Brain microvascular endothelial cell (primary cell): ENCODE measurements at regions not wholly inside any gene's neighbourhood (a gene's known extent, or its start where the extent isn't known, plus 50 kb on each side); places are given as distances from the start of the nearest gene placed in this dataset.

ENCODE experiments used
- DNase-seq: peaks from one replicate; pipeline ENCODE4 v3.0.0-alpha.2; 2020
- H3K27ac ChIP-seq: fragments of 250-450 bp; sonication (Bioruptor Pico); 2 replicates; pipeline ENCODE4 v1.5.1; 2020; ENCODE audit warnings: mild to moderate bottlenecking, moderate library complexity
- H3K27me3 ChIP-seq: fragments of 250-450 bp; sonication (Bioruptor Pico); replicated peaks from 2 replicates; pipeline ENCODE4 v1.5.1; 2020; ENCODE audit warnings: mild to moderate bottlenecking
- H3K36me3 ChIP-seq: fragments of 250-450 bp; sonication (Bioruptor Pico); replicated peaks from 2 replicates; pipeline ENCODE4 v1.5.1; 2020; ENCODE audit warnings: mild to moderate bottlenecking
- H3K4me3 ChIP-seq: 2 replicates; pipeline ENCODE4 v1.5.1; 2011; ENCODE audit warnings: low read depth, mild to moderate bottlenecking, control low read depth, low read length, moderate library complexity
- CTCF ChIP-seq: IDR thresholded peaks from 2 replicates; pipeline ENCODE4 v1.5.1; 2011; ENCODE audit warnings: low read depth, mild to moderate bottlenecking, moderate library complexity, low read length, control low read depth, inconsistent platforms; ENCODE audit errors: missing control alignments
- in situ Hi-C: cut with HindIII; loops from 2 replicates; pipeline ENCODE4 v1.10.0; 2017; ENCODE audit warnings: low sequenced_read_pairs, low pct_ligation_motif_present

GRCh38 chr1:38125016-38125415 lies 78.4 kb upstream of the POU3F1 start:
- Histone ChIP-seq H3K4me3 (no peak overlapping the region), H3K27ac (no peak overlapping the region), H3K27me3 (no peaks in the 10 kb centered on the region), H3K36me3 (no peaks in the 10 kb centered on the region)
- in situ Hi-C loops, result no loop called here
- TF ChIP-seq CTCF, result no peak
- DNase-seq, result no peak

DNA sequence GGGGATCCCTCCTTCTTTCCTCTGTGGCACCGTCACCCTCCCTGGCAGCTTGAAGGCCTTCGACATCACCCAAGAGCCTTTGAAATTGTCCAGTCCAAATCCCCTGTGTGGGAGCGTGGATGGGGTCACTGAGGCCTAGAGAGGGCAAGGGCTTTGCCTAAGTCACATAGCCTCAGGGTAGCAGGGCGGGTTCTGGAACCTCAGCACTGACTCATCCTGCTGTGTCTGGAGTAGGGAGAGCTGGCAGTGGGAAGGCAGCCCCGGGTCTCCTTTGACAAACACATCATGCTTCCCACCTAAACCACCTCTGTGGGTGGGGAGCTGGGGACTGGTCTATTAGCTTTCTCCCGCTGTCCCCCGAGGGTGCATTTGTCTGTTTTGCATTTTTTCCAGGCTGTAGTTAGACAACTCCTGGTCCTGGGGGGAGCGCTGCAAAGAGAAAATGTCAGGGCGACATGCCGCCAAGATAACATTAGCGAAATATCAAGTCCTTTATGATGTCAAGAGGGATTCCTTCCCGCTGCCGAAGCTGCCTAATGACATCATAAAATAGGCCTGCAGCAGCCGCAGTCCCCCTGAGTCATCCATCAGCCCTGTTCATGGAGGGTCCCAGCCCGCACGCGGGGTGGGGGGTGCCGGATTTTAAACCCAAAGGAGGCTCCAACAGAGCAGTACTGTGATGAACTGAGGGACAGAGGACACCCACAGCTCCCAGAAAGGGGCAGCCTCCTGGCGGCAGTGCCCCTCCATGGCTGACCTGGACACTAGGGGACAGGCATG lies 77.0 kb upstream of the POU3F1 start:
- Histone ChIP-seq H3K27ac (no peak overlapping the region), H3K27me3 (no peaks in the 10 kb centered on the region), H3K4me3 (no peak overlapping the region), H3K36me3 (no peaks in the 10 kb centered on the region)
- TF ChIP-seq CTCF, result no peak
- DNase-seq, result no peak
- in situ Hi-C loops, result no loop called here

DNA sequence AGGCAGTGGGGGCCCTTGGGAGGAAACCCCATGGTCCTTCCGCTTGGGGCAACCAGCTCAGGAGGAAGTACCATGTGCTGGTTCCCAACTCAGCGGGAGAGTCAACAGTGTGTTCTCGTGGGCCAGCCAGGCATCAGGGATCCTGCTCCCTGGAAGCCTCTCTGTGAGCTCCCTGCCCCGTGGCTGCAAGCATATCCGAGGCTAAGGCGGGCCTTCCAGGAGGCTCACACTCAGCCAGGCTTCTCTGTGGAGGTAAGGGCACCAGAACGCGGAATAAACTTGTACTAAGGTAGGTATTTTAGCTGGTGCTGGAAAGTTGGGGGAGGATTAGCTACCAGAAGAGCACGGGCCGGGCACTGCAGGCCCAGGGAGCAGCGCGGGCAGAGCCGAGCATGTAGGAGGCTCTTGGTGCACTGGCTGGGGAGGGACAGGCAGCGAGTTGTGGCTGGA lies 74.7 kb upstream of the POU3F1 start:
- no peak for TF ChIP-seq CTCF
- in situ Hi-C loops, result no loop called here
- Histone ChIP-seq H3K27me3 (no peaks in the 10 kb centered on the region), H3K36me3 (no peaks in the 10 kb centered on the region), H3K27ac (no peak overlapping the region), H3K4me3 (no peak overlapping the region)
- DNase-seq, result no peak

- Histone ChIP-seq H3K27me3 (no peaks in the 10 kb centered on the region), H3K4me3 (no peak overlapping the region), H3K36me3 (no peaks in the 10 kb centered on the region), H3K27ac (no peak overlapping the region)
- TF ChIP-seq CTCF, result no peak
- no peak for DNase-seq
- in situ Hi-C loops, result no loop called here
These were observed 74.1 kb upstream of the POU3F1 start for GRCh38 chr1:38120552-38121230.

DNA sequence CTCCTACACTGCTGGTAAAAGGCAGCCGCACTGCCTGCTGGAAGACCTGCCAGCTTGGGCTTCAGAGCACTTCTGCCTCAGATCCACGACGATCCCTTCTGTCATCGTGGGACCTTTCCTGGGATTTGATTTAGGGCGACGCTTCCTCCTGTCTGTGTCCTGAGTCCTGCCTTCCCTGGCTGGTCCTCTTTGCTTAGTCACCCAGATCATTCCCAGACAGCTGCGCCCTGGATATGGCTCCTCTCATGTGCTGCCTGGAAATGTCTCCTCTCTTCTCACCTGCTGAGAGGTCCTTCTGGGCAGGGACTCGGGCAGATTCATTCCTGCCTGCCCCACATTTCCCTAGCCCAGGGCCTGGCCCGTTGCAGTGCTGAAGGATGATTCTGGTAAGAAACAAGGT lies 72.4 kb upstream of the POU3F1 start:
- no peak overlapping the region for H3K27ac ChIP-seq
- H3K36me3 ChIP-seq, result no peaks in the 10 kb centered on the region
- no peaks in the 10 kb centered on the region for H3K27me3 ChIP-seq
- TF ChIP-seq CTCF, result no peak
- in situ Hi-C loops, result no loop called here
- no peak for DNase-seq
- H3K4me3 ChIP-seq, result no peak overlapping the region
